ENCODE measurements at regions not wholly inside any gene's neighbourhood (a gene's known extent, or its start where the extent isn't known, plus 50 kb on each side); places are given as distances from the start of the nearest gene placed in this dataset.

- TF ChIP-seq CTCF (IDR thresholded peaks at IDR 0.05), result no peak
- no peak for TF ChIP-seq POLR2A (IDR thresholded peaks at IDR 0.05)
Observed at GRCh38 chr16:18060351-18060750, 276.2 kb downstream of the NPIPA8 start.

Data from breast epithelium (tissue), 3 donors.